ENCODE measurements at regions not wholly inside any gene's neighbourhood (a gene's known extent, or its start where the extent isn't known, plus 50 kb on each side); places are given as distances from the start of the nearest gene placed in this dataset.

DNA sequence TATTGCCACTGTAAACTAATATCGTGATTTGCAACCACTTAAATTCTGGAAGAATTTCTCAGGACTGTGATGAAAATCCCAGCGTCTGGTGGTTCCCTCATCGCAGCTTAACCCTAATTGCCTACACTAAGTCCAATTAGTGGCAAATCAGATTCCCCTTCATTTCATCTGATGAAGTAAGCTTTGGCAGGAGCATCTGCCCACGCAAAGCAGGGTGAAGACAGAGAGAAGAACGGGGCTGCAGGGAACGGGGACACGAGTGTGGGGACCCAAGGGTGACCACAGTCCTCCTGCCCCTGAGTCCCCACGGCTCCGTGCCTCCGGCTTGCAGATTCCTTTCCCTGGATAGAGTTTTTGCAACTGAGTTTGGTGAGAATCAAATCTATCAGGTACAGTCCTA is 159.5 kb downstream of the LY86 start:
- no peaks in the 10 kb centered on the region for H3K9me3 Mint-ChIP-seq

DNA sequence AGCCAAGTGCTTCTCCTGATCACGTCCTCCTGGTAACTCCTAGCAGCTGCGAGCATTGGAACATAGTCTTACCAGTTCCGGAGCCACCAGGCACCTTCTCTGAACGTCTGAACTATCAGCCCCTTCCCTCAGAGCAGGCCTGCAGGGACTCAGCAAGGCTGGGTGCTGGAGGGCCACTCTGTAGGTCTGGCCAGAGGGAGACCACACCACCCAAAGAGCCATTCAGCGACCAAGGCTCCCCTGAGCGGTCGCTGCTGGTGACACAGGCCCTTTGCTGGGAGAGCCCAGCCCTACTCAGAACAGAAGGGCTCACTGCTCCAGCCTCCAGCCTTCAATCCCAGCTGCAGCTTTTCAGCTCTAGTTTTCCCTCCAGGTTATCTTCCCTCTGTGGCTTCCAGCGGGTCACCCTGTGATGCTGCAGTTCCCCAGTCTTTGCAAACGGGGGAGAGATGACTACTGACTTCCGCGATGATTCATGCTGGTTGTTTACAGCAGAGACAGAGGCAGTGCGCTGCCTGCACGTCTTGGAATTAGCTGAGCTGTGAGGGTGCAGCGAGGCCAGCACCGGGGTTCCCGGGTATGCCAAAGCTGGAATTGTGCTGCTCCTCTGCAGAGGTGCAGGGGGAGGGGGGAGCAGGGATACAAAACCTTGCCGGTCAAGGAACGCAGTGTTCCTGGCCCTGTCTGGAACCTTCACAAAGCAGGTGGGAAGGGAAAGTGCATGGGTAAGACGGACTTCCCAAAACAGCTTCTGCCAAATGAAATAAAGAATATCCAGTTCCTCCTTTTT is 161.4 kb downstream of the LY86 start:
- H3K4me3 Mint-ChIP-seq, result no peak overlapping the region
- no peak overlapping the region for H3K27ac Mint-ChIP-seq (ENCODE audit: unreplicated experiment)

More for the DNA sequence above, 159.5 kb downstream of the LY86 start:
- Mint-ChIP-seq H3K36me3 (ENCODE audit: low read depth) (no peaks in the 10 kb centered on the region), H3K27ac (ENCODE audit: unreplicated experiment) (no peak overlapping the region), H3K4me1 (peaks cover 20% of the 10 kb centered on the region), H3K4me3 (no peak overlapping the region), H3K27me3 (ENCODE audit: low read depth) (no peaks in the 10 kb centered on the region)
- DNase-seq (ENCODE audit: low read depth, low spot score), result no peak
- TF ChIP-seq, protein P1, sequence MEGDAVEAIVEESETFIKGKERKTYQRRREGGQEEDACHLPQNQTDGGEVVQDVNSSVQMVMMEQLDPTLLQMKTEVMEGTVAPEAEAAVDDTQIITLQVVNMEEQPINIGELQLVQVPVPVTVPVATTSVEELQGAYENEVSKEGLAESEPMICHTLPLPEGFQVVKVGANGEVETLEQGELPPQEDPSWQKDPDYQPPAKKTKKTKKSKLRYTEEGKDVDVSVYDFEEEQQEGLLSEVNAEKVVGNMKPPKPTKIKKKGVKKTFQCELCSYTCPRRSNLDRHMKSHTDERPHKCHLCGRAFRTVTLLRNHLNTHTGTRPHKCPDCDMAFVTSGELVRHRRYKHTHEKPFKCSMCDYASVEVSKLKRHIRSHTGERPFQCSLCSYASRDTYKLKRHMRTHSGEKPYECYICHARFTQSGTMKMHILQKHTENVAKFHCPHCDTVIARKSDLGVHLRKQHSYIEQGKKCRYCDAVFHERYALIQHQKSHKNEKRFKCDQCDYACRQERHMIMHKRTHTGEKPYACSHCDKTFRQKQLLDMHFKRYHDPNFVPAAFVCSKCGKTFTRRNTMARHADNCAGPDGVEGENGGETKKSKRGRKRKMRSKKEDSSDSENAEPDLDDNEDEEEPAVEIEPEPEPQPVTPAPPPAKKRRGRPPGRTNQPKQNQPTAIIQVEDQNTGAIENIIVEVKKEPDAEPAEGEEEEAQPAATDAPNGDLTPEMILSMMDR (conservative IDR thresholded peaks at IDR 0.05), result no peak

DNA sequence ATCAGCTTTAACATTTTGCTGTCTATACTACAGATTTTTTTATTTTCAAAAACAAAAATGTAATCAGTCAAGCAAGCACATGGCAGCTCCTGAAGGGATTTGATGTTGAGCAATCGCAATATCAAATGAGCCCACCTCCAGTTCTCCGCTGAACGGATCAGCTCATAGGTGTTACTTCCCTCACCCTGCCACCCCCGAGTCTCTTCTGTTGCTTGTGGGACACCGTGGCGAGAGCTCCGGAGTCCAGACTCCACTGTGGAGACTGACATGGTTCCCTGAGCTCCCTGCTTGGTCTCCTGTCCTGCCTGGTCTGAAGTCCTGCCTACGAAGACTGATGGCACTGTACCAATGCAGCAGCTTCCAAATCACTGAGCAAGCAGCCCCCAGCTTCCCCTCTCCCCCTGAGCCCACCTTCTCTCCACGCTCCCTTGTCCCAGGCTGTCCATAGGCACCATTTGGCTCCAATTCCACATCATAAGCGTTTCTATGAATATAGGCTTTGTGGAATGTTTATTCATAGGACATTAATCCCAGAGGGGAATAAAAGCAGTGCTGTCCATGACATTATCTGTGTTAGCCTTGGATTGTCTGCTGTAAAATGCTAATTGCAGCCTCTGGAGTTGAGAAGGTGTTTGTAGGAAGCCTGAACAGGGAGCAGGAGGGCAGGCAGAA is 162.2 kb downstream of the LY86 start:
- no peak for DNase-seq (ENCODE audit: low read depth, low spot score)
- no peaks in the 10 kb centered on the region for H3K27me3 Mint-ChIP-seq (ENCODE audit: low read depth)
- peaks cover 20% of the 10 kb centered on the region for H3K4me1 Mint-ChIP-seq
- H3K9me3 Mint-ChIP-seq, result no peaks in the 10 kb centered on the region
- H3K36me3 Mint-ChIP-seq (ENCODE audit: low read depth), result no peaks in the 10 kb centered on the region
- no peak overlapping the region for H3K27ac Mint-ChIP-seq (ENCODE audit: unreplicated experiment)
- H3K4me3 Mint-ChIP-seq, result no peak overlapping the region
- TF ChIP-seq, protein P1 (conservative IDR thresholded peaks at IDR 0.05), result no peak

More for the DNA sequence above, 161.4 kb downstream of the LY86 start:
- Mint-ChIP-seq H3K9me3 (no peaks in the 10 kb centered on the region), H3K27me3 (ENCODE audit: low read depth) (no peaks in the 10 kb centered on the region), H3K36me3 (ENCODE audit: low read depth) (no peaks in the 10 kb centered on the region), H3K4me1 (peaks cover 20% of the 10 kb centered on the region)
- DNase-seq (ENCODE audit: low read depth, low spot score), result no peak
- TF ChIP-seq, protein P1 (conservative IDR thresholded peaks at IDR 0.05), result no peak

DNA sequence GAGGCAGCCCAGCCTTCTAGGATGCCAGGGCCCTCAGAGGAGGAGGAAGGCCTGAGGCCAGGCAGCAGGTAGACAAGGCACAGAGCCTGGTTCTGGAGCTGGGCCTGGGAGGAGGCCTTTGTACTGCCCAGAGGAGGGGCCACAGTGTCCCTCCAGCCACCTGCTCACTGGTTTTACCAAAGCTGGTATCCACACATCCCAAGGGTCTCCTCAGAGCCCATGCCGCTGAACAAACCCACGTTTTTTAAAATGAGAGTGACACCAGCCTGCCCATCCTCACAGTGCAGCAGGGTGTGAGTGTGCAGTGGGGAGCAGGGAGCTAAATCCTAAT is 162.7 kb downstream of the LY86 start:
- no peak overlapping the region for H3K27ac Mint-ChIP-seq (ENCODE audit: unreplicated experiment)
- H3K4me3 Mint-ChIP-seq, result no peak overlapping the region
- H3K4me1 Mint-ChIP-seq, result peaks cover 20% of the 10 kb centered on the region
- no peaks in the 10 kb centered on the region for H3K27me3 Mint-ChIP-seq (ENCODE audit: low read depth)
- no peaks in the 10 kb centered on the region for H3K9me3 Mint-ChIP-seq
- no peaks in the 10 kb centered on the region for H3K36me3 Mint-ChIP-seq (ENCODE audit: low read depth)
- DNase-seq (ENCODE audit: low read depth, low spot score), result no peak
- TF ChIP-seq, protein P1 (conservative IDR thresholded peaks at IDR 0.05), result no peak

DNA sequence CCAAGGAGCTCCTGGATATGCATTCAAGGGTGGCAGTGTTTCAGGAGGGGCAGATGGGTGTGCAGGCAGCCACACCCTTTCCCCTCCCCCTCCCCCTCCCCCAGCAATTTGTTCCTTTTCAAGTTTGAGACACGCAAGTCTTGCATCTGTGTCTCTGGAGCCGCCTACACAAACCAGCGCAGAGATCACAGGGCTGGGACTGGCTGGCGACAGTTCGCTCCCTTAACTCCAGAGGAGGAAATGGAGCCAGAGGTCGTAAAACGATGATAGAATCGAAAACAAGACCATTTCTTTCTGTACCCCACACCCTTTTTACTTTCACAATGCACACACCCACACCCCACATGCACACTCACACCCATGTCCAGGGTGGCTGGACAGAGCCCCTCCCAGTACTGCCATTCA is 163.1 kb downstream of the LY86 start:
- Mint-ChIP-seq H3K4me1 (peaks cover 20% of the 10 kb centered on the region), H3K9me3 (no peaks in the 10 kb centered on the region), H3K36me3 (ENCODE audit: low read depth) (no peaks in the 10 kb centered on the region), H3K4me3 (no peak overlapping the region), H3K27ac (ENCODE audit: unreplicated experiment) (no peak overlapping the region), H3K27me3 (ENCODE audit: low read depth) (no peaks in the 10 kb centered on the region)
- no peak for DNase-seq (ENCODE audit: low read depth, low spot score)
- TF ChIP-seq, protein P1 (conservative IDR thresholded peaks at IDR 0.05), result no peak
